ENCODE measurements at regions not wholly inside any gene's neighbourhood (a gene's known extent, or its start where the extent isn't known, plus 50 kb on each side); places are given as distances from the start of the nearest gene placed in this dataset.
"Not testable (repeated sequence)": the region's sequence is repeated elsewhere in the genome, so short reads cannot be mapped to it uniquely, and the experiment has no call there.

DNA sequence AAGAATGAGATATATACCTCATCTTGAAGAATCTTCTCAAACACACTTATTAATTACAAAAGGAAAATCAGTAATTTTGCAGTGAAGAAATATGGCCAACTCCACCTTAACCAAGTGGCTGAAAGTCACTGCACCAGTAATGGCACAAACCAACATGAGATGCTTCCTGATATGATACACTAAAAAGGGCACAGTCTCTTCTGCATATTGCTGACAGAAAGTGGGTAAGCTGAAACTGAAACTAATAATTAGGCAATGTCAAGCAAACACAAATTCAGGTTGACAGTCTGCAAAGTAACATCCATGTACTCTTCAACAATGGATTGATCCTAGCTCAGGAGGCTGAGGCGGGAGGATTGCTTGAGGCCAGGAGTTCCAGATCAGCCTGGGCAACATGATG lies 56.1 kb downstream of the ZNF22 start:
- H2AFZ ChIP-seq (ENCODE audit: low read depth, low read length); H3K36me3 ChIP-seq (ENCODE audit: insufficient read depth, low read length): not testable (repeated sequence)

DNA sequence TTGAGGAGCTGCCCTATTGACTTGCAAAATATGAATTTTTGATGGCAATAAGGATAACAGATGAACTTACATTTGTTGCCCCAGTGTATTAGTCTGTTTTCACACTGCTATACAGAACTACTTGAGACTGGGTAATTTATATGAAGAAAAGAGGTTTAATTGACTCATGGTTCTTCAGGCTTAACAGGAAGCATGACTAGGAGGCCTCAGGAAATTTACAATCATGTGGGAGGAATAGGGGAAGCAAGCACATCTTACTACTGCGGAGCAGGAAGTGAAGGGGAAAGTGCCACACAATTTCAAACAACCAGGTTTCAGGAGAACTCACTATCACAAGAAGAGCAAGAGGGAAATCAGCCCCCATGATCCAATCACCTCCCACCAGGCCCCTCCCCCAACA lies 57.9 kb downstream of the ZNF22 start:
- H3K36me3 ChIP-seq (ENCODE audit: insufficient read depth, low read length), result no peaks in the 10 kb centered on the region
- H3K4me1 ChIP-seq (ENCODE audit: insufficient read depth, low read length), result no peaks in the 10 kb centered on the region
- H3K9me3 ChIP-seq (ENCODE audit: low read length), result no peaks in the 10 kb centered on the region
- H3K4me3 ChIP-seq (ENCODE audit: low read length), result no peak overlapping the region
- no peak overlapping the region for H2AFZ ChIP-seq (ENCODE audit: low read depth, low read length)
- no peaks in the 10 kb centered on the region for H3K27me3 ChIP-seq (ENCODE audit: insufficient read depth, low read length)

More for the DNA sequence above, 56.1 kb downstream of the ZNF22 start:
- H3K9me3 ChIP-seq (ENCODE audit: low read length); H3K27me3 ChIP-seq (ENCODE audit: insufficient read depth, low read length); H3K4me3 ChIP-seq (ENCODE audit: low read length); H3K4me1 ChIP-seq (ENCODE audit: insufficient read depth, low read length): not testable (repeated sequence)

DNA sequence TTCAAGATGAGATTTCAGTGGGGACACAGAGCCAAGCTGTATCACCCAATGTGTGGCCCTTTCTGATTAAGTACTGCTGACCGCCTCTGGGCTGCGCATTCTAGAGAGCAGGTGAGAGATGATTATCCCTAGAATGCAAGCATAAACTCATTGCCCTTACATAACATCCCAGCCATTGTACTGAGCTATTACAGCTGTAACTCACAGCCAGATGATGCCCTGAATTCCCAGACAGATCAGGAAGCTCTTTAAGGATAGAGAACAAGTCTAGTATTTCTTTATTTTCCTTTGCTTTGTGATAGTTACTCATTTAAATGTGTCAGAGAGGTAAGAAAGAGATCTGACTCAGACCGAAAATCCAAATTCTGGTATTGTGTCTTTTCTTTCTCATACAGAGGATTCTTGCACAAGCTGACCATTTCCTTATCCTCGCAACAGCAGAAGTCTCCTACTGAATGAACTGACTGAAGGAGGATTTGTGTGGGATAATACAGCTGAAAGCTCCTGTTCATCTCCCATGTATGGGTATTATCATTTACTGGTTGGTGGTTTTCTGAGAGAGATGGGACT lies 58.4 kb downstream of the ZNF22 start:
- Histone ChIP-seq H3K27me3 (ENCODE audit: insufficient read depth, low read length) (no peaks in the 10 kb centered on the region), H3K36me3 (ENCODE audit: insufficient read depth, low read length) (no peaks in the 10 kb centered on the region), H3K4me1 (ENCODE audit: insufficient read depth, low read length) (no peaks in the 10 kb centered on the region), H3K4me3 (ENCODE audit: low read length) (no peak overlapping the region), H3K9me3 (ENCODE audit: low read length) (no peaks in the 10 kb centered on the region), H2AFZ (ENCODE audit: low read depth, low read length) (no peak overlapping the region)

DNA sequence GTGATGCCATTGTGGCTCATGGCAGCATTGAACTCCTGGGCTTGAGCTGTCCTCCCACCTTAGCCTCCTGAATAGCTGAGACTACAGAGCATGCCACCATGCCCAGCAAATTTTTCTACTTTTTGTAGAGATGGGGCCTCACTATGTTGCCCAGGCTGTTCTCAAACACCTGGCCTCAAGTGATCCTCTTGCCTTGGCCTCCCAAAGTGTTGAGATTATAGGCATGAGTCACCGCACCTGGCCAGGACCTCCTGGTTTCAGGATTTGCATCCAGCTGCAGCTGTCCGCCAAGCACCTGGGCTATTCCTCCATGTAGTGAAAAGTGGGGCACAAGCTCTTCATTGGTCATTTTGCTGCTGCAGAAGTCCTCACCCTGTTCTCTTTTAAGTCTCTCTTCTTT lies 58.9 kb downstream of the ZNF22 start:
- no peak overlapping the region for H3K4me3 ChIP-seq (ENCODE audit: low read length)
- H3K36me3 ChIP-seq (ENCODE audit: insufficient read depth, low read length), result no peaks in the 10 kb centered on the region
- H3K9me3 ChIP-seq (ENCODE audit: low read length), result no peaks in the 10 kb centered on the region
- H3K4me1 ChIP-seq (ENCODE audit: insufficient read depth, low read length), result no peaks in the 10 kb centered on the region
- H2AFZ ChIP-seq (ENCODE audit: low read depth, low read length), result no peak overlapping the region
- no peaks in the 10 kb centered on the region for H3K27me3 ChIP-seq (ENCODE audit: insufficient read depth, low read length)

DNA sequence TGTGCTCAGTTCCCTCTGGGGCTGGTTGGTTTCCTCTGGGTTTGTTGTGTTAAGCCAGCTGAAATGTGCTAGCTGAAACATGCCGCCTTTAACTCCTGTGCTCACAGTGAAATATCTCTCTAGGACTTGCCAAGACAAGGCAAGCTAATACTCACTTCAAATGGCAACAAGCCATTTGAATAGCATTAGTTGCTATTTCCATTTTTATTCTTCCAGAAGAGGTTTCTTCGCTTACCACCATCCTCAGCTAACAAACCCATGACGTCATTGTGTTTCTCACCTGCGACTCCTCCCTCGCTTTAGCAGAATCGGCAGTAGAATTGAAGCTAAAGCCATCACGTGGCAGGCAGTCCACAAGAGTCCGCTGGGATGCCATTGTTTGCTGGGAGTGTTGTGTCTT lies 61.3 kb downstream of the ZNF22 start:
- H3K4me1 ChIP-seq (ENCODE audit: insufficient read depth, low read length), result no peaks in the 10 kb centered on the region
- no peaks in the 10 kb centered on the region for H3K36me3 ChIP-seq (ENCODE audit: insufficient read depth, low read length)
- no peaks in the 10 kb centered on the region for H3K27me3 ChIP-seq (ENCODE audit: insufficient read depth, low read length)
- H3K9me3 ChIP-seq (ENCODE audit: low read length), result no peaks in the 10 kb centered on the region
- no peak overlapping the region for H2AFZ ChIP-seq (ENCODE audit: low read depth, low read length)
- no peak overlapping the region for H3K4me3 ChIP-seq (ENCODE audit: low read length)

DNA sequence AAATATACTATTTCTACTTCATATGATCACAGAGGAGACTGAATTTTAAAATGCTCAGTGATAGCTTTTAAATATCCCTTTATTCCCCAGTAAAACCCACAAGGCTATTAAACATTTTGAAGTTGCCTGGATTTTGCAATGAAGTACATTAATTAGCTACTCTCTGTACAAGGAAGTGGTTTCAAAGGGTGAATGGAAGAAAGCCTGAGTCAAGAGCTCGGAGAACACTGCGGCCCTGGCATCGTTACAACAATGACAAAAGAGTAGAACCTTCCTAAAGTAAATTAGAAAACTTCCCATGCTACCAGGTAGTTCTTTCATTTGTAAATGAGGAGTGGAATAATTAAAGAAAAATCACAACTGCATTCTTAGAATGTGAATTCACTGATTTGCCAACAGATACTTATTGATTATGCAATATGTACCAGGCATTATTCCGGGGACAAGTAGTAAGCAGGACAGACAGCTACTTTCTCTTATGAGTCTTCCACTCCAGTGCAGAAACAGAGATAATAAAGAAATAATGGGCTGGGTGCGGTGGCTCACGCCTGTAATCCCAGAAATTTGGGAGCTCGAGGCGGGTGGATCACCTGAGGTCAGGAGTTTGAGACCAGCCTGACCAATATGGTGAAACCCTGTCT lies 63.0 kb downstream of the ZNF22 start:
- no peaks in the 10 kb centered on the region for H3K9me3 ChIP-seq (ENCODE audit: low read length)
- no peaks in the 10 kb centered on the region for H3K27me3 ChIP-seq (ENCODE audit: insufficient read depth, low read length)
- H3K4me1 ChIP-seq (ENCODE audit: insufficient read depth, low read length), result no peaks in the 10 kb centered on the region
- no peak overlapping the region for H2AFZ ChIP-seq (ENCODE audit: low read depth, low read length)
- H3K36me3 ChIP-seq (ENCODE audit: insufficient read depth, low read length), result no peaks in the 10 kb centered on the region
- no peak overlapping the region for H3K4me3 ChIP-seq (ENCODE audit: low read length)

DNA sequence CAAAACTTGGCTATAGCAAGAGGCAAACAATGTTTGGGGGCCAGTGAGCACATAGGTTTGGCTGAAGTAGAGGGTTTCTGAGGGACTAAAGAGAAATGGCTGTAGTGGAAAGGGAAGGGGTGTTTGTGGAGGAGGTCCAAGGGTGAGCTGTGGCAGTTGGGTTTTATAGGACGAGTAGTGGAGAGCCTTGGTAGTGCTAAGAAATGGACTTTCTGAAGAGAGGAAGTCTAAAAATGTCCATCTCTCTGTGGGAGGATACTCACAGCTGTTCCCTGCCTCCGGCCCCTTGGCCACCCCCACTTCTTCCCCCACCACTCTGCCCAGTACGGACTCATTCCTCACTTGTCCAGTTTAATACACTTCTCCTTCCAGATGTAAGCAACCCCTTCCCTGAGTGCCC lies 64.3 kb downstream of the ZNF22 start:
- no peak overlapping the region for H2AFZ ChIP-seq (ENCODE audit: low read depth, low read length)
- no peak overlapping the region for H3K4me3 ChIP-seq (ENCODE audit: low read length)
- no peaks in the 10 kb centered on the region for H3K4me1 ChIP-seq (ENCODE audit: insufficient read depth, low read length)
- H3K9me3 ChIP-seq (ENCODE audit: low read length), result no peaks in the 10 kb centered on the region
- no peaks in the 10 kb centered on the region for H3K27me3 ChIP-seq (ENCODE audit: insufficient read depth, low read length)
- H3K36me3 ChIP-seq (ENCODE audit: insufficient read depth, low read length), result no peaks in the 10 kb centered on the region

DNA sequence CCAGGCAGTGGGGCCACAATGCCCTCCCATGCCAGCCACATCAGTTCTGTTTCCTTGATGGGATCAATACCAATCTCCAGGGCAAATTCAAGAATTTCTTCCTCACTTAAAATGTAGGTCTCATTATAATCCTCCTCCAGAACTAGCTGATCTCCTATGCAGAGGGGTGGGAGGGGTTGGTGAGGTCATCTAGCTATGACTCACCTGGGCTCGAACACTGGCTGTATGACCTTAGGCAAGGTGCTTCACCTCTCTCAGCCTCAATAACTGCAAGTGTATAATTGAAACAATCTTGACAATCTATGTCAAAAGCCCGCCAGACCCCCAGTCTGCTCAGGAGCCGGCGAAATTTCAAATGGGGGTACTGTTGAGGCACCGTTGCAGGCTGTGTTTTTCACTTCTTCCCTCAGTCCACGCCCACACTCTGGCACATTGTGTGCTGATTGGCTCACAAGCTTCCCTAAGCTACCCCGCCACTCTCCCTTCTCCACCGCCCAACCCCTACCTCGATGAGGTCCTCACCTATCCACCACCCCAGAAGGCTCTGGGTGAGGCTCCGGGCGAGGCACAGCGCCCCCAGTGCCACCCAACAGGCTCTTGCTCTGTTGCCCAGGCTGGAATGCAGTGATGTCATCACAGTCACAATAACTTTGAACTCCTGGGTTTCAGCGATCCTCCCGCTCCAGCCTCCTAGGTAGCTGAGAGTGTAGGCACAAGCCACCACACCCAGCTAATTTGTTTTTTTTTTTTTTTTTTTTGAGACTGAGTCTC lies 70.5 kb downstream of the ZNF22 start:
- H3K4me3 ChIP-seq (ENCODE audit: low read length), result no peak overlapping the region
- no peak overlapping the region for H2AFZ ChIP-seq (ENCODE audit: low read depth, low read length)
- no peaks in the 10 kb centered on the region for H3K9me3 ChIP-seq (ENCODE audit: low read length)
- H3K4me1 ChIP-seq (ENCODE audit: insufficient read depth, low read length), result peaks cover 9% of the 10 kb centered on the region
- no peaks in the 10 kb centered on the region for H3K27me3 ChIP-seq (ENCODE audit: insufficient read depth, low read length)
- H3K36me3 ChIP-seq (ENCODE audit: insufficient read depth, low read length), result no peaks in the 10 kb centered on the region

DNA sequence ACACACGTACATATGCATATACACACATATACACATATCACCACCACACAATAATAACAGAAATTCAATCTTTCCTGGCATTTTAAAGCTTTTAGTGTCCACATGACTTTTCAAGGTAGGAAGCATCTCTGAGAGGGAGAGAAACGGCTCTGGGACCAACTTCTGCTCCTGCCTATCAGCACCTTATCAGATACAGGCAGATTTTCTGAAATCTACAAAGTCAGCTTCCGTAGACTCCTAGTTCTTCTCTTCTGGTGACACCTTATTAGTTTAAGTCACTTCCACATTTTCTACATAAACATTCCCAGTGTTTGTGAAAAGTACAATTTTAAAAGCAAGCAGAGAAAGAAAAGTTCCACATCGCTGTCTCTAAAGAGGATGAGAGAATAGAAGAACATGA lies 74.5 kb downstream of the ZNF22 start:
- H2AFZ ChIP-seq (ENCODE audit: low read depth, low read length), result no peak overlapping the region
- no peak overlapping the region for H3K4me3 ChIP-seq (ENCODE audit: low read length)
- H3K9me3 ChIP-seq (ENCODE audit: low read length), result no peaks in the 10 kb centered on the region
- peaks cover 20% of the 10 kb centered on the region for H3K4me1 ChIP-seq (ENCODE audit: insufficient read depth, low read length)
- H3K27me3 ChIP-seq (ENCODE audit: insufficient read depth, low read length), result no peaks in the 10 kb centered on the region
- H3K36me3 ChIP-seq (ENCODE audit: insufficient read depth, low read length), result no peaks in the 10 kb centered on the region

DNA sequence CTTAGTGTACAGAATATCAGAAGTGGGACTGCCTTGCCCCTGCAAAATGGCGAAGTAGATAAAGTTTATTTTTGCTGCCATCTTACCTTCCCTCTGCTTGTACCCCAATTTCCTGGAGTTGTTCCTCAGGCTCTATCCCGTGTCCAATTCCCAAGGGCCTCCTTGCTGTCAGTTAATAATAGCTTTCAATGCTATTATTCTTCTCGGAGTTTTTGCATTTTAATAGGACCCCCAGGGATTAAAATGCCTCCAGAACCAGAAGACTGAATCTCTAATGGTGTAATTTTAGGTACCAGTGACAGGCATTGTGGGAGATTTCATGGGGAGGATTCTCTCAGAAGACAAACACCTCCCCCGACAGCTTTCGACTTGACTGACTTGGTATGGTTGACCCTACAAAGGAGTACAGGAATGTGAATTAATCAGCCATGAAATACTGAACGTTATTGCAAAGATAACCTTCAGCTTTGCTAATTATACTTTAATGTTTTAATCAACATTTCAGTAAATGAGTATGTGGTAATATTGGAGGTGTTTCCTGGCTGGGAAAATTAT lies 75.2 kb downstream of the ZNF22 start:
- Histone ChIP-seq H3K9me3 (ENCODE audit: low read length) (no peaks in the 10 kb centered on the region), H3K36me3 (ENCODE audit: insufficient read depth, low read length) (no peaks in the 10 kb centered on the region), H2AFZ (ENCODE audit: low read depth, low read length) (peak overlapping the region; percentile 44), H3K4me1 (ENCODE audit: insufficient read depth, low read length) (peaks cover 20% of the 10 kb centered on the region), H3K4me3 (ENCODE audit: low read length) (no peak overlapping the region), H3K27me3 (ENCODE audit: insufficient read depth, low read length) (no peaks in the 10 kb centered on the region)

DNA sequence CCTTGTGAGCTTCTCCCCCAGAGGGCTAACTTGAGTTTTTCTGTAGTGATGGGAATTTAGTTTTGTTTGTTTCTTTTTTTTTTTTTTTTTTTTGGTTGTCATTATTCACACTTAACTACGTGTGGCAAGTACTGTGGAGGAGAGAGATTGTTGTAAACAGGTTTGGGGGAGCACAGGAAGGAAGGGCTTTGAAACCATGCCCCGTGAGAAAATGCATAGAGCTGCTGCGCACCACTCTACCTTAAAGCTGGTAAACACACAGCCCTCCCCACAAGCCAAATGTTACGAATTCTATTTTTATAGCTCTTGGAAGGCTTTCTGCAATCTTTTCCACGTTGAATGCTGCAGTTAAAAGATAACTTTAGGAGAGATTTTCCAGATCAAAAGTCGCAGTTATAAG lies 76.2 kb downstream of the ZNF22 start:
- peaks cover 20% of the 10 kb centered on the region for H3K4me1 ChIP-seq (ENCODE audit: insufficient read depth, low read length)
- no peaks in the 10 kb centered on the region for H3K27me3 ChIP-seq (ENCODE audit: insufficient read depth, low read length)
- H3K36me3 ChIP-seq (ENCODE audit: insufficient read depth, low read length), result no peaks in the 10 kb centered on the region
- no peak overlapping the region for H2AFZ ChIP-seq (ENCODE audit: low read depth, low read length)
- no peaks in the 10 kb centered on the region for H3K9me3 ChIP-seq (ENCODE audit: low read length)
- H3K4me3 ChIP-seq (ENCODE audit: low read length), result no peak overlapping the region

DNA sequence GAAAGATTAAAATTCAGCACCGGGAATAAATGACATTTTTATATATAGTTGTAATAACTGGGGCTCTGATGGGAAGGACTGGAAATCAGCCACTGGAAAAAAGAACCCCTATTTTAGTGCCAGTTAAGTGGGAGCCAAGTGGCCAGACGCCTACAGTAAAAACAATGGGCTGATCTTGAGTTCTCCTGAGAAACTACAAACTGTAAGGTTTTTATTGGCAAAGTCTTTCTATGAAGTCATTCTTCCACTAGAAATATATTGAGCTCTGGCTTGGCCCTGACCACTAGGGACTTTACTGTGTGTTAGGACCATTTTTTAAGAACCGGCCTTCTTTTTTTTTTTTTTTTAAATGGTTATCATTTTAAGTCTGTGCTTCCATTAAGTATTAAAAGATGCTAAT lies 79.6 kb downstream of the ZNF22 start:
- no peaks in the 10 kb centered on the region for H3K36me3 ChIP-seq (ENCODE audit: insufficient read depth, low read length)
- no peak overlapping the region for H2AFZ ChIP-seq (ENCODE audit: low read depth, low read length)
- H3K9me3 ChIP-seq (ENCODE audit: low read length), result no peaks in the 10 kb centered on the region
- peaks cover 19% of the 10 kb centered on the region for H3K4me1 ChIP-seq (ENCODE audit: insufficient read depth, low read length)
- H3K27me3 ChIP-seq (ENCODE audit: insufficient read depth, low read length), result no peaks in the 10 kb centered on the region
- H3K4me3 ChIP-seq (ENCODE audit: low read length), result no peak overlapping the region

DNA sequence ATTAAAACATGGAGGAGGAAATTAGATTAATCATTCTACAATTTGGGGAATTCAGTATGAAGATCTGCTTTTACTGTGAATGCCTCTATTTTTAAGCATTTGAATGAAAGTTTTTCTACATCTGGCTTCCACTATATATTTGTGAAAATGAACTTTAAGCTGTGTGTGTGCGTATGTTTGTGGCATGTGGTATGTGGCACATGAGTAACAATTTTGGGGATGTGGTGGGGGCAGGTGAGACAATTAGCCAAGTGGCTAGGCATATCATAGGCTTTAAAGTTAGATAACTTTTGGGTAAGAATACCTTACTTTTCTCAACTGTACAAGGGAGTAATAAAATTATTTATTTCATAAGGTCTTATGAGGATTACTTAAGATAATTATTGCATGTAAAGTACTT lies 81.5 kb downstream of the ZNF22 start:
- Histone ChIP-seq H3K4me3 (ENCODE audit: low read length) (no peak overlapping the region), H3K9me3 (ENCODE audit: low read length) (no peaks in the 10 kb centered on the region), H3K36me3 (ENCODE audit: insufficient read depth, low read length) (no peaks in the 10 kb centered on the region), H2AFZ (ENCODE audit: low read depth, low read length) (no peak overlapping the region), H3K4me1 (ENCODE audit: insufficient read depth, low read length) (peaks cover under 1% of the 10 kb centered on the region), H3K27me3 (ENCODE audit: insufficient read depth, low read length) (no peaks in the 10 kb centered on the region)

Data from neuron (in vitro differentiated cells).